HG03354 (cell line): ENCODE measurements at regions not wholly inside any gene's neighbourhood (a gene's known extent, or its start where the extent isn't known, plus 50 kb on each side); places are given as distances from the start of the nearest gene placed in this dataset.
"Not testable (repeated sequence)": the region's sequence is repeated elsewhere in the genome, so short reads cannot be mapped to it uniquely, and the experiment has no call there.

Experiments
- ATAC-seq: cut with Tn5 transposase; IDR thresholded peaks from one replicate; pipeline ENCODE4 v1.9.1; 2021; ENCODE audit warnings: mild to moderate bottlenecking; ENCODE audit not compliant: unreplicated experiment, poor library complexity, severe bottlenecking

- ATAC-seq, result no peak
Observed at GRCh38 chr2:163987175-163987940, 251.6 kb upstream of the FIGN start.

GRCh38 chr2:163984986-163985385 is 249.2 kb upstream of the FIGN start:
- ATAC-seq, result no peak

GRCh38 chr2:163983911-163984310 is 248.1 kb upstream of the FIGN start:
- no peak for ATAC-seq

GRCh38 chr2:163982938-163983337 is 247.1 kb upstream of the FIGN start:
- ATAC-seq, result no peak

GRCh38 chr2:163974766-163975165 is 239.0 kb upstream of the FIGN start:
- no peak for ATAC-seq

GRCh38 chr2:163970058-163970813 is 234.4 kb upstream of the FIGN start:
- no peak for ATAC-seq

- not testable (repeated sequence) for ATAC-seq
Observed at GRCh38 chr2:163964278-163964677, 228.5 kb upstream of the FIGN start.

GRCh38 chr2:163953390-163953907 is 217.6 kb upstream of the FIGN start:
- ATAC-seq, result no peak

GRCh38 chr2:163951312-163951711 is 215.5 kb upstream of the FIGN start:
- no peak for ATAC-seq

- ATAC-seq, result no peak
Observed at GRCh38 chr2:163949693-163950092, 213.9 kb upstream of the FIGN start.

- no peak for ATAC-seq
Observed at GRCh38 chr2:163944347-163944737, 208.5 kb upstream of the FIGN start.

- ATAC-seq, result no peak
Observed at GRCh38 chr2:163943403-163944346, 207.9 kb upstream of the FIGN start.

GRCh38 chr2:163934131-163934530 is 198.3 kb upstream of the FIGN start:
- ATAC-seq, result no peak

- ATAC-seq, result no peak
Observed at GRCh38 chr2:163919717-163920116, 183.9 kb upstream of the FIGN start.

GRCh38 chr2:163914486-163914885 is 178.7 kb upstream of the FIGN start:
- ATAC-seq, result not testable (repeated sequence)

- ATAC-seq, result not testable (repeated sequence)
Observed at GRCh38 chr2:163913532-163913944, 177.7 kb upstream of the FIGN start.

- no peak for ATAC-seq
Observed at GRCh38 chr2:163909411-163910080, 173.7 kb upstream of the FIGN start.

- no peak for ATAC-seq
Observed at GRCh38 chr2:163906410-163906809, 170.6 kb upstream of the FIGN start.

- no peak for ATAC-seq
Observed at GRCh38 chr2:163897799-163898198, 162.0 kb upstream of the FIGN start.
